ENCODE measurements at regions not wholly inside any gene's neighbourhood (a gene's known extent, or its start where the extent isn't known, plus 50 kb on each side); places are given as distances from the start of the nearest gene placed in this dataset.
A peak's percentile ranks its signal among the peaks of the same experiment; 100 is the strongest.

DNA sequence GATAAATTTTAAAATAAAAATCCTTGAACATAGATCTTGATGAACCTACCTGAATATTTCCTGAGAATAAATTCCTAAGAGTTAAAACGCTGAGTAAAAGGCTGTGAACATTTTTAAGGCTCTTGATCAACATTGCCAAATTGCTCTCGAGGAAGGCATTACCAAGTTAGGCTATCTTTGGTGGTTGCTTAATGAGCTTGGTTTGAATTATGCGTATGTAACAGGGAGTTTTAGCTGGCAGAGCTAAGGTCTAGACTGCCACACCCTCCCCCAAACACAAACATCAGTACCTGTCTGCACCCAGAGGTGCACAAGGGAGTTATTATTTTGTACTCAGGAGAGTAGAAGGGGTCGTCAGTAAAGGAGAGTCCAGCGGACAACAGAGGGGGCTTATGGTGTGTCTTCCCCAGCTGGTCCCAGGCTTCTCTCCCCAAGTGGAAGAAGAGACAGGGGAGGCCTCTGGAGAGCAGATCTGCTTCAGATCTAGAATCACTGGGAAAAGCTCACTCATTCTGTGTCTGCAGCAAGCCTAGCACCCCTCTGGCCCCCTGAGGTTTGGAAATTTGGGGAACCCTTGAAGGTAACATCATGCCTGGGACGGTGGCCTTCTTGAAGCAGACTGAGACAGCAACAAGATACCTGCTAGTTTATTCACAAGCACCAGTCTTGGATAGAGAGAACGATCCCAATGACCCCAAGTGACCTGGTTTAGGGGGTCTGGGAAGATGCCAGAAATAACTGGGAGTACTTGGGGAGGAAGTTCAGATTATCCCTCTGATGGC lies 197.2 kb upstream of the ID2 start:
- TF ChIP-seq EP300 (IDR thresholded peaks at IDR 0.05): no peak
- no peak for TF ChIP-seq POLR2AphosphoS5 (IDR thresholded peaks at IDR 0.05)
- TF ChIP-seq, protein P1, sequence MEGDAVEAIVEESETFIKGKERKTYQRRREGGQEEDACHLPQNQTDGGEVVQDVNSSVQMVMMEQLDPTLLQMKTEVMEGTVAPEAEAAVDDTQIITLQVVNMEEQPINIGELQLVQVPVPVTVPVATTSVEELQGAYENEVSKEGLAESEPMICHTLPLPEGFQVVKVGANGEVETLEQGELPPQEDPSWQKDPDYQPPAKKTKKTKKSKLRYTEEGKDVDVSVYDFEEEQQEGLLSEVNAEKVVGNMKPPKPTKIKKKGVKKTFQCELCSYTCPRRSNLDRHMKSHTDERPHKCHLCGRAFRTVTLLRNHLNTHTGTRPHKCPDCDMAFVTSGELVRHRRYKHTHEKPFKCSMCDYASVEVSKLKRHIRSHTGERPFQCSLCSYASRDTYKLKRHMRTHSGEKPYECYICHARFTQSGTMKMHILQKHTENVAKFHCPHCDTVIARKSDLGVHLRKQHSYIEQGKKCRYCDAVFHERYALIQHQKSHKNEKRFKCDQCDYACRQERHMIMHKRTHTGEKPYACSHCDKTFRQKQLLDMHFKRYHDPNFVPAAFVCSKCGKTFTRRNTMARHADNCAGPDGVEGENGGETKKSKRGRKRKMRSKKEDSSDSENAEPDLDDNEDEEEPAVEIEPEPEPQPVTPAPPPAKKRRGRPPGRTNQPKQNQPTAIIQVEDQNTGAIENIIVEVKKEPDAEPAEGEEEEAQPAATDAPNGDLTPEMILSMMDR (IDR thresholded peaks at IDR 0.05): no peak
- no peak for TF ChIP-seq POLR2A (IDR thresholded peaks at IDR 0.05)
- H3K36me3 ChIP-seq: no peaks in the 10 kb centered on the region
- DNase-seq: no peak
- 52 to 82% methylated on average over 7 of the region's 7 CpGs for WGBS, 2 donors
- no peaks in the 10 kb centered on the region for H3K27me3 ChIP-seq
- H3K9me3 ChIP-seq: no peaks in the 10 kb centered on the region
- no peaks in the 10 kb centered on the region for H3K4me1 ChIP-seq
- intact Hi-C loops (cut with DNase I): no loop called here
- no peak overlapping the region for H3K27ac ChIP-seq
- H3K4me3 ChIP-seq: no peak overlapping the region

DNA sequence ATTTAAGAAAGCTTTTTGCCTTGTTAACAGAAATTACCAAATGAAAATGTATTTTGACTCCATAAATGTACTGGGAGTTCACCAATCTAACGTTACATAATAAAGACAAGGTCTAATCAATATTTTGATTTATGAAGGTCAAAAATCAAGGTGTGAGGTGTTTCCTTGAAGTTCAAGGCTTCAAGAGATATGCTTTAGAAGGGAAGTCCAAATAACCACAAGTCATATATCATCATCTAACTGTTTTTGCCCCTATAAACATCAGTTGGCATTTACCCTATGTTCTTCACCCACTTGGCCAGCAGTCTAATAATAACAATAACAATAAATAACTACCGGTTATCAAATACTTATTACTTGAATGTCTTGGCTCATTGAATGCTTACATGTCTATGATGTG lies 196.1 kb upstream of the ID2 start:
- Histone ChIP-seq H3K9me3 (no peaks in the 10 kb centered on the region), H3K27ac (no peak overlapping the region), H3K4me3 (no peak overlapping the region), H3K4me1 (peaks cover 0 to 10% (median 9%) of the 10 kb centered on the region in 4 donors), H3K36me3 (no peaks in the 10 kb centered on the region), H3K27me3 (no peaks in the 10 kb centered on the region)
- DNase-seq: no peak
- TF ChIP-seq EP300 (IDR thresholded peaks at IDR 0.05) (no peak), POLR2A (IDR thresholded peaks at IDR 0.05) (no peak), POLR2AphosphoS5 (IDR thresholded peaks at IDR 0.05) (no peak)
- TF ChIP-seq, protein P1 (IDR thresholded peaks at IDR 0.05): no peak
- 60 to 66% methylated on average over 2 of the region's 2 CpGs for WGBS, 2 donors
- intact Hi-C loops (cut with DNase I): no loop called here

DNA sequence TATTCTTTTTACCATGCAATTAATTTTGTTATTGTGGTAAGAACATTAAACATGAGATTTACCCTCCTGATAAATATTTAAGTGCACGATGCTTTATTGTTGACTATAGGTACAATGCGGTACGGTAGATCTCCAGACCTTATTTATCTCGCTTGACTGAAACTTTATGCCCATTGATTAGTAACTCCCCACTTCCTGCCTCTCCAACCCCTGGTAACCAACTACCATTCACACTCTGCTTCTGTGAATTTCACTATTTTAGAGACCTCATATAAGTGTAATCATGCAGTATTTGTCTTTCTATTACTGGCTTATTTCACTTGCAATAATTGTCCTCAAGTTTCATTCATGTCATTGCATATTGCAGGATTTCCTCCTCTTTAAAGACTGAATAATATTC lies 195.7 kb upstream of the ID2 start:
- H3K27me3 ChIP-seq: no peaks in the 10 kb centered on the region
- H3K4me3 ChIP-seq: no peak overlapping the region
- peaks cover 0 to 14% (median 12%) of the 10 kb centered on the region in 4 donors for H3K4me1 ChIP-seq
- intact Hi-C loops (cut with DNase I): no loop called here
- no peak for DNase-seq
- WGBS, 2 donors: 82 to 86% methylated on average over 4 of the region's 4 CpGs
- no peaks in the 10 kb centered on the region for H3K36me3 ChIP-seq
- H3K27ac ChIP-seq: no peak overlapping the region
- no peak for TF ChIP-seq POLR2AphosphoS5 (IDR thresholded peaks at IDR 0.05)
- TF ChIP-seq, protein P1 (IDR thresholded peaks at IDR 0.05): no peak
- TF ChIP-seq EP300 (IDR thresholded peaks at IDR 0.05): no peak
- TF ChIP-seq POLR2A (IDR thresholded peaks at IDR 0.05): no peak
- no peaks in the 10 kb centered on the region for H3K9me3 ChIP-seq

DNA sequence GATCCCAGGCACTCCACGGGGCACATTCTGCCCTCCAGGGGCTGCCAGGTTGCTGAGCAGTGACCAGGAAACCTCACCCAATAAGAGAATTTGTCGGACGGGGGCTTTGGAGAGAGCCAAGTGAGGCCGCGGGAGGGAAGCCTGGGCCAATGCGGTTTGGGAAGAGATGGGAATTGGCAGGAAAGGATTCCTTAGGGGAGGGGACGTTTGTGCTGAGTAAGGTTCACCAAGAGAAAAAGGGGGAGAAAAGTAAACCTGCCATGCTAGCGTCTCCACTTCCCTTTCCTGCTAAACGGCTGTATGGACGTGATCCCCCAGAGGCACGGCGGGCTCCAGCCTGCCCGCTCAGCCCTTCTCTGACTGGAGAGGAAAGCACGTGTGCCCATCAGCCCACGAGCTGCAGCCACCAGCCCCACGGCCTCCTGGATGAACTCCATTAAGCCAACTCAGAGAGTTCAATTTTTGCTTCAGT lies 194.4 kb upstream of the ID2 start:
- Histone ChIP-seq H3K27me3 (no peaks in the 10 kb centered on the region), H3K9me3 (no peaks in the 10 kb centered on the region), H3K27ac (no peak overlapping the region), H3K36me3 (no peaks in the 10 kb centered on the region), H3K4me3 (no peak overlapping the region), H3K4me1 (peaks cover 0 to 24% (median 13%) of the 10 kb centered on the region in 4 donors)
- DNase-seq: peak; percentile 46
- whole genome bisulfite sequencing, 2 donors: 63 to 84% methylated on average over 16 of the region's 16 CpGs
- intact Hi-C loops (cut with DNase I): no loop called here
- TF ChIP-seq, protein P1 (IDR thresholded peaks at IDR 0.05): no peak
- no peak for TF ChIP-seq EP300 (IDR thresholded peaks at IDR 0.05)
- TF ChIP-seq POLR2A (IDR thresholded peaks at IDR 0.05): no peak
- no peak for TF ChIP-seq POLR2AphosphoS5 (IDR thresholded peaks at IDR 0.05)
